GM10248 (cell line): ENCODE measurements at regions not wholly inside any gene's neighbourhood (a gene's known extent, or its start where the extent isn't known, plus 50 kb on each side); places are given as distances from the start of the nearest gene placed in this dataset.

Experiments
- CTCF ChIA-PET: fragments of 300-600 bp; sonication (Branson Sonifier 250); formaldehyde crosslinking; extraction: SDS; loops from one replicate; lab custom pipeline; 2021; ENCODE audit warnings: antibody characterized with exemption; lab: Yijun Ruan, JAX
- POLR2A ChIA-PET: fragments of 350-650 bp; sonication (Branson Sonifier 250); formaldehyde crosslinking; extraction: SDS; loops from one replicate; lab custom pipeline; 2020; ENCODE audit warnings: antibody characterized with exemption; lab: Yijun Ruan, JAX
- DNase-seq: peaks from one replicate; pipeline ENCODE4 v3.0.0; 2012; ENCODE audit errors: extremely low spot score
- CTCF ChIP-seq: IDR thresholded peaks from 2 replicates; pipeline ENCODE4 v1.5.1; 2012; ENCODE audit warnings: mild to moderate bottlenecking, low read depth; ENCODE audit errors: extremely low read depth, missing control alignments, control extremely low read depth

GRCh38 chr6:3940703-3941102, 91.5 kb downstream of the FAM50B start:
- CTCF ChIA-PET = interaction anchor here (1.7 kb wide), 1 partner anchor 18 kb away, joined by 3 read pairs; no protein-coding TSS in a partner anchor
- POLR2A ChIA-PET = no interaction called here
- TF ChIP-seq CTCF = no peak

GRCh38 chr6:3943331-3943765, 94.2 kb downstream of the FAM50B start:
- TF ChIP-seq CTCF = no peak
- ChIA-PET POLR2A (no interaction called here), CTCF (interaction anchor here (1.6 kb wide), 1 partner anchor 35 kb away, joined by 7 read pairs; no protein-coding TSS in a partner anchor)
- DNase-seq = no peak

More at GRCh38 chr6:3940703-3941102, 91.5 kb downstream of the FAM50B start:
- no peak for DNase-seq

DNA sequence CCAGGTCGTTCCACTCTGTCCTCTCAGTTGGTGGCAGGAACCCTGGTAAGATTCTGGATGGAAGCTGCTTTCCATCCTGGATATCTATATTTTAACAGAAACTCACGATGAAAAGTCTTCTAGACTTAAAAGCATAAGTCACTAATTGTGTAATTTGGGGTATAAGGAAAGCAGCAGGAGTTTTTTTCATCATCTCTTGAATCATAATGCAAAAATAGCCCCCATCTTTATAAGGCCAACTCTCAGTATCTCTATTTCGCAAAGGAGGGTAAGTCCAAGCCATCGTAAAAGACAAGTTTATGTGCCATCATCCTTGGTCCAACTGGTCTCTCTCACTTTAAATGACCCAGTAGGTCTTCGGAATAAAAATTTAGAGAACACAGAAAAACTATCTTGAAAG, 95.1 kb downstream of the FAM50B start:
- DNase-seq = no peak
- ChIA-PET CTCF (interaction anchor here (1.6 kb wide), 1 partner anchor 34 kb away, joined by 7 read pairs; no protein-coding TSS in a partner anchor), POLR2A (no interaction called here)
- TF ChIP-seq CTCF = no peak

DNA sequence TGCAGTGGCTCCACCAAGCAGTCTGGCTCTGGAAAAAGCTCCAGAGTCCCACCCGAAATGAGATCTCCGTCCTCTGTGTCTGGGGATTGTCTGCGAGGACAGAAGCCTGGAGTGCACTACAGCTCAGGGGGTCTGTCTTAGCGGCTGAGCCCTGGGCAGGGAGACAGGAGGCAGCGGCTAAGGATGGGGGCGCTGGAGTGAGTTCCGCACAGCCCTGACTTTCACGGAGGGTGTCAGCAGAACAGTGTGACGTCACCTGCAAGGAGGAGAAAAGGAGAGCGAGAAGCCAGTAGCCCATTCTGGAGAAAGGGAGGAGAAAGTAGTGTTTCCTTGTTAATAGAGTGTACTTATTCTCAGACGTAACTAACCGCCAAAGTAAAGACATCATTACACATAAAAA, 97.6 kb downstream of the FAM50B start:
- no peak for TF ChIP-seq CTCF
- DNase-seq = no peak
- POLR2A ChIA-PET = no interaction called here
- CTCF ChIA-PET = no interaction called here

DNA sequence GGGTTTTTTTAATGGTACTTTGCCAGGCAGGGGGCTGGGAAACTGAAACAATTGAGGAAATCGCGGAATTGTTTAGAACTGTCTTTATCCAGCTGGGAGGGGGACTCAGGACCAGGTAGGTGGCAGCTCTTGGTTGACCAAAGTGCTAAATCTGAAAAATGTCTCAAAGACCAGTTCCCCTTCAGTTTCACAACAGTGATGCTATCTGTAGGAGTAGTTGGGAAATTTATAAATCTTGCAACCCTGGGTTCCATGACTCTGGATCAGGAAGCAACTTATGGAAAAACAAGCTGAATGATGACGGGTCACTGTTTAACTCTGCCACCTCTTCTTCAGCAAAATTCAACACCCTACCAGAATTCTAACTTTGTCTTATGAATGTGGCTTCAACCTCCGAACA, 99.7 kb downstream of the FAM50B start:
- no peak for DNase-seq
- ChIA-PET POLR2A (no interaction called here), CTCF (interaction anchor here (1.7 to 2.8 kb wide), 3 partner anchors 11 to 30 kb away, joined by 4 to 7 read pairs (median 6); no protein-coding TSS in a partner anchor)
- no peak for TF ChIP-seq CTCF

- ChIA-PET CTCF (interaction anchor here (1.7 to 2.8 kb wide), 3 partner anchors 10 to 29 kb away, joined by 4 to 7 read pairs (median 6); no protein-coding TSS in a partner anchor), POLR2A (no interaction called here)
- no peak for DNase-seq
- TF ChIP-seq CTCF = no peak
These were observed 100.3 kb downstream of the FAM50B start for GRCh38 chr6:3949521-3949920.
